PC-3 (cell line): ENCODE measurements at regions not wholly inside any gene's neighbourhood (a gene's known extent, or its start where the extent isn't known, plus 50 kb on each side); places are given as distances from the start of the nearest gene placed in this dataset.

Experiments used
- CTCF ChIP-seq: fragments of 300-600 bp; sonication (generic); conservative IDR thresholded peaks from 2 replicates; pipeline ENCODE4 v1.5.1; 2017; ENCODE audit warnings: antibody characterized with exemption, low read depth, mild to moderate bottlenecking, low read length
- EZH2 ChIP-seq: fragments of 300-600 bp; sonication (generic); IDR thresholded peaks from one replicate; pipeline ENCODE4 v1.6.1; 2017; ENCODE audit warnings: antibody characterized with exemption, mild to moderate bottlenecking, low read length; ENCODE audit not compliant: unreplicated experiment

- TF ChIP-seq CTCF (no peak), EZH2 (no peak)
Observed at GRCh38 chr2:185006481-185006880, 408.2 kb downstream of the ZNF804A start.
